ENCODE measurements at regions not wholly inside any gene's neighbourhood (a gene's known extent, or its start where the extent isn't known, plus 50 kb on each side); places are given as distances from the start of the nearest gene placed in this dataset.

GRCh38 chr3:54014067-54014466, 108.3 kb upstream of the CACNA2D3 start:
- intact Hi-C loops (cut with DNase I; ENCODE audit: low total_unique reads): no loop called here
- Histone ChIP-seq H3K4me1 (no peaks in the 10 kb centered on the region), H3K36me3 (no peaks in the 10 kb centered on the region), H3K9me3 (peaks cover 7 to 11% of the 10 kb centered on the region in 2 donors), H3K27me3 (no peaks in the 10 kb centered on the region), H3K4me3 (no peak overlapping the region), H3K27ac (no peak overlapping the region)
- no peak for DNase-seq (ENCODE audit: low spot score in 2 of 2)
- TF ChIP-seq CTCF (IDR thresholded peaks at IDR 0.05) (no peak), POLR2A (IDR thresholded peaks at IDR 0.05) (no peak), POLR2AphosphoS5 (IDR thresholded peaks at IDR 0.05) (no peak)

GRCh38 chr3:54008744-54009143, 113.6 kb upstream of the CACNA2D3 start:
- H3K9me3 ChIP-seq: no peaks in the 10 kb centered on the region

GRCh38 chr3:54008099-54008498, 114.3 kb upstream of the CACNA2D3 start:
- no peaks in the 10 kb centered on the region for H3K27me3 ChIP-seq
- no peaks in the 10 kb centered on the region for H3K9me3 ChIP-seq
- intact Hi-C loops (cut with DNase I; ENCODE audit: low total_unique reads): no loop called here
- no peak for DNase-seq (ENCODE audit: low spot score in 2 of 2)
- H3K36me3 ChIP-seq: no peaks in the 10 kb centered on the region
- no peak overlapping the region for H3K27ac ChIP-seq
- no peaks in the 10 kb centered on the region for H3K4me1 ChIP-seq
- H3K4me3 ChIP-seq: no peak overlapping the region
- TF ChIP-seq POLR2A (IDR thresholded peaks at IDR 0.05) (no peak), CTCF (IDR thresholded peaks at IDR 0.05) (no peak), POLR2AphosphoS5 (IDR thresholded peaks at IDR 0.05) (no peak)

More at GRCh38 chr3:54008744-54009143, 113.6 kb upstream of the CACNA2D3 start:
- intact Hi-C loops (cut with DNase I; ENCODE audit: low total_unique reads): no loop called here
- H3K4me3 ChIP-seq: no peak overlapping the region
- TF ChIP-seq CTCF (IDR thresholded peaks at IDR 0.05): no peak
- no peak for TF ChIP-seq POLR2AphosphoS5 (IDR thresholded peaks at IDR 0.05)
- TF ChIP-seq POLR2A (IDR thresholded peaks at IDR 0.05): no peak
- H3K27ac ChIP-seq: no peak overlapping the region
- no peaks in the 10 kb centered on the region for H3K36me3 ChIP-seq
- no peaks in the 10 kb centered on the region for H3K4me1 ChIP-seq
- H3K27me3 ChIP-seq: no peaks in the 10 kb centered on the region
- no peak for DNase-seq (ENCODE audit: low spot score in 2 of 2)

GRCh38 chr3:54004335-54004734, 112.7 kb upstream of the SELENOK start:
- H3K9me3 ChIP-seq: no peaks in the 10 kb centered on the region
- no peak for TF ChIP-seq POLR2A (IDR thresholded peaks at IDR 0.05)
- intact Hi-C loops (cut with DNase I; ENCODE audit: low total_unique reads): no loop called here
- DNase-seq (ENCODE audit: low spot score in 2 of 2): no peak
- H3K27me3 ChIP-seq: no peaks in the 10 kb centered on the region
- no peaks in the 10 kb centered on the region for H3K36me3 ChIP-seq
- H3K4me1 ChIP-seq: no peaks in the 10 kb centered on the region
- no peak overlapping the region for H3K27ac ChIP-seq
- H3K4me3 ChIP-seq: no peak overlapping the region

- no peak overlapping the region for H3K4me3 ChIP-seq
- TF ChIP-seq CTCF (IDR thresholded peaks at IDR 0.05): no peak
- no peak for TF ChIP-seq POLR2AphosphoS5 (IDR thresholded peaks at IDR 0.05)
- TF ChIP-seq POLR2A (IDR thresholded peaks at IDR 0.05): no peak
- intact Hi-C loops (cut with DNase I; ENCODE audit: low total_unique reads): no loop called here
- DNase-seq (ENCODE audit: low spot score in 2 of 2): no peak
- H3K27ac ChIP-seq: no peak overlapping the region
- no peaks in the 10 kb centered on the region for H3K9me3 ChIP-seq
- H3K4me1 ChIP-seq: no peaks in the 10 kb centered on the region
- H3K27me3 ChIP-seq: no peaks in the 10 kb centered on the region
- no peaks in the 10 kb centered on the region for H3K36me3 ChIP-seq
Measured at GRCh38 chr3:54003136-54003535, 111.5 kb upstream of the SELENOK start.

GRCh38 chr3:53999725-54000124, 108.1 kb upstream of the SELENOK start:
- Histone ChIP-seq H3K27ac (no peak overlapping the region), H3K27me3 (no peaks in the 10 kb centered on the region), H3K4me1 (no peaks in the 10 kb centered on the region), H3K4me3 (no peak overlapping the region), H3K9me3 (no peaks in the 10 kb centered on the region), H3K36me3 (no peaks in the 10 kb centered on the region)
- intact Hi-C loops (cut with DNase I; ENCODE audit: low total_unique reads): no loop called here
- no peak for DNase-seq (ENCODE audit: low spot score in 2 of 2)
- TF ChIP-seq POLR2AphosphoS5 (IDR thresholded peaks at IDR 0.05) (no peak), CTCF (IDR thresholded peaks at IDR 0.05) (no peak), POLR2A (IDR thresholded peaks at IDR 0.05) (no peak)

Data from breast epithelium (tissue), 4 donors.